SU-DHL-6 (cell line): ENCODE measurements at regions not wholly inside any gene's neighbourhood (a gene's known extent, or its start where the extent isn't known, plus 50 kb on each side); places are given as distances from the start of the nearest gene placed in this dataset.

Experiments
- H2AFZ ChIP-seq: fragments of 200-600 bp; sonication (generic); 2 replicates; pipeline ENCODE4 v1.6.1; 2014; ENCODE audit warnings: low read depth, mild to moderate bottlenecking, moderate library complexity, mixed read lengths, antibody characterized with exemption, low read length; ENCODE audit not compliant: severe bottlenecking
- H3F3A ChIP-seq: fragments of 200-600 bp; shearing (Covaris generic); 2 replicates; pipeline ENCODE4 v1.6.0; 2016; ENCODE audit warnings: antibody characterized with exemption, mild to moderate bottlenecking; ENCODE audit not compliant: insufficient read depth
- H3K27ac ChIP-seq: fragments of 200-600 bp; sonication (generic); 2 replicates; pipeline ENCODE4 v1.5.1; 2016; ENCODE audit warnings: low read depth, mild to moderate bottlenecking, low read length, moderate library complexity, mixed read lengths
- H3K27me3 ChIP-seq: fragments of 200-600 bp; sonication (generic), shearing (Covaris generic); 2 replicates; pipeline ENCODE4 v1.6.0; 2014; ENCODE audit warnings: mild to moderate bottlenecking, low read length
- H3K36me3 ChIP-seq: fragments of 200-600 bp; sonication (generic); 2 replicates; pipeline ENCODE4 v1.6.1; 2014; ENCODE audit warnings: mild to moderate bottlenecking, low read length, mixed read lengths
- H3K4me2 ChIP-seq: fragments of 300-600, 200-600 bp; shearing (Covaris generic), sonication (generic); 2 replicates; pipeline ENCODE4 v1.6.0; 2014; ENCODE audit warnings: low read length, low read depth, mild to moderate bottlenecking; ENCODE audit not compliant: poor library complexity, severe bottlenecking
- H3K4me3 ChIP-seq: fragments of 200-600 bp; sonication (generic); 2 replicates; pipeline ENCODE4 v1.5.1; 2014; ENCODE audit warnings: antibody characterized with exemption, low read length, mild to moderate bottlenecking, mixed read lengths; ENCODE audit not compliant: insufficient read depth, poor library complexity, severe bottlenecking
- H3K79me2 ChIP-seq: fragments of 200-600 bp; sonication (generic); 2 replicates; pipeline ENCODE4 v1.6.1; 2014; ENCODE audit warnings: mild to moderate bottlenecking, low read length, moderate library complexity; ENCODE audit not compliant: insufficient read depth
- H3K9ac ChIP-seq: fragments of 200-600 bp; sonication (generic); 2 replicates; pipeline ENCODE4 v1.7.0; 2014; ENCODE audit warnings: mild to moderate bottlenecking, low read length
- H3K9me2 ChIP-seq: fragments of 200-600 bp; sonication (generic); replicated peaks from 2 replicates; pipeline ENCODE4 v1.6.1; 2014; ENCODE audit warnings: low read length; ENCODE audit not compliant: insufficient read depth
- H3K9me3 ChIP-seq: fragments of 200-600 bp; sonication (generic); 2 replicates; pipeline ENCODE4 v1.6.1; 2014; ENCODE audit warnings: low read length, mixed read lengths; ENCODE audit not compliant: insufficient read depth
- H4K20me1 ChIP-seq: fragments of 200-600 bp; sonication (generic); 2 replicates; pipeline ENCODE4 v1.6.1; 2014; ENCODE audit warnings: low read depth, mild to moderate bottlenecking, antibody characterized with exemption, low read length, moderate library complexity, mixed read lengths
- EZH2phosphoT487 ChIP-seq: fragments of 200-600 bp; sonication (generic), shearing (Covaris generic); conservative IDR thresholded peaks from 2 replicates; pipeline ENCODE4 v1.6.1; 2018; ENCODE audit warnings: mild to moderate bottlenecking, antibody characterized with exemption, low read length, moderate library complexity, mixed read lengths
- TF ChIP-seq, protein P1 (sequence below): fragments of 200-600 bp; sonication (generic); IDR thresholded peaks from one replicate; pipeline ENCODE4 v1.5.1; 2017; ENCODE audit warnings: antibody characterized with exemption, mild to moderate bottlenecking, low read length, moderate library complexity; ENCODE audit not compliant: insufficient read depth, poor library complexity, severe bottlenecking

DNA sequence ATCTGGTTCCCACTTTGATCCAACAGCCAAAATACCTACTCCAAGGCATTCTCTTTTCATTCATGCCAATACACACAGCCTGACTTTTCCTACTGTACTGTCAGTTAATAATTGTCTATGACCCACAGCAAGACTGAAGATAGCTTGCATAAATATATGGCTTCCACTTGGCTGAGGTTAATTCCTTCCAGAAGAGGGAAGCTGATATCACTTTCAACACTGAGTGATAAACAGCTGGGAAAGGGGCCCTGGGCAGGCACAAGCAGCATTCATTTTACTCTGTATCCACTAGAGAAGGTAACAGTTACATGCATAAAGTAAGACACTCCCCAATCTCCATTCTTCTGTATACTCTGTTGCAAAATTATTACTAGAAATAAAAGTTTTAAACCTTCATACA is 200.2 kb upstream of the UGT8 start:
- Histone ChIP-seq H3K4me2 (no peak overlapping the region), H3K79me2 (no peaks in the 10 kb centered on the region), H3K9ac (no peak overlapping the region), H3K9me2 (no peaks in the 10 kb centered on the region), H3K27ac (no peak overlapping the region), H2AFZ (no peak overlapping the region), H3K27me3 (no peaks in the 10 kb centered on the region), H3K9me3 (no peaks in the 10 kb centered on the region), H3F3A (no peaks in the 10 kb centered on the region), H3K36me3 (no peaks in the 10 kb centered on the region), H4K20me1 (no peaks in the 10 kb centered on the region), H3K4me3 (no peak overlapping the region)
- TF ChIP-seq, protein P1, sequence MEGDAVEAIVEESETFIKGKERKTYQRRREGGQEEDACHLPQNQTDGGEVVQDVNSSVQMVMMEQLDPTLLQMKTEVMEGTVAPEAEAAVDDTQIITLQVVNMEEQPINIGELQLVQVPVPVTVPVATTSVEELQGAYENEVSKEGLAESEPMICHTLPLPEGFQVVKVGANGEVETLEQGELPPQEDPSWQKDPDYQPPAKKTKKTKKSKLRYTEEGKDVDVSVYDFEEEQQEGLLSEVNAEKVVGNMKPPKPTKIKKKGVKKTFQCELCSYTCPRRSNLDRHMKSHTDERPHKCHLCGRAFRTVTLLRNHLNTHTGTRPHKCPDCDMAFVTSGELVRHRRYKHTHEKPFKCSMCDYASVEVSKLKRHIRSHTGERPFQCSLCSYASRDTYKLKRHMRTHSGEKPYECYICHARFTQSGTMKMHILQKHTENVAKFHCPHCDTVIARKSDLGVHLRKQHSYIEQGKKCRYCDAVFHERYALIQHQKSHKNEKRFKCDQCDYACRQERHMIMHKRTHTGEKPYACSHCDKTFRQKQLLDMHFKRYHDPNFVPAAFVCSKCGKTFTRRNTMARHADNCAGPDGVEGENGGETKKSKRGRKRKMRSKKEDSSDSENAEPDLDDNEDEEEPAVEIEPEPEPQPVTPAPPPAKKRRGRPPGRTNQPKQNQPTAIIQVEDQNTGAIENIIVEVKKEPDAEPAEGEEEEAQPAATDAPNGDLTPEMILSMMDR, result no peak
- TF ChIP-seq EZH2phosphoT487, result no peak

DNA sequence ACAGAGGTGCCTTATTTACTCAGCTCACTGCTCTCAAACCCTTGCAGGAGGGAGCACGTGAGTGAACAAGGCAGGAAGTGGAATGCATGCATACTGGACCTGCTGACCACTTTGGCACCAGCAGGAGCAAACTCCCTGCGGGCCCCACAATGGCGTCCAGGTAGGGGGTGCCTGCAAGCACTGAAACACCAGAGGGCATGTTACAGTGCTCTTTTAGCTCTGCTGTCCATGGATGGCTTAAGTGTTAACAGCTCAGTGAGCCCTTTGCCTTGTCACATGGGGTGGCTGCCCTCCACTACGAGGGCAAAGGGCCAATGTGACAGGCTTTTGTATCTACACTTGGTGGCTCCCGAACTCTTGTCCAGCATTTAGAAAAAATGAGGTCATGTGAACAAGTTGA is 199.5 kb upstream of the UGT8 start:
- no peak overlapping the region for H2AFZ ChIP-seq
- H3K79me2 ChIP-seq, result no peaks in the 10 kb centered on the region
- no peaks in the 10 kb centered on the region for H3K36me3 ChIP-seq
- H3K9ac ChIP-seq, result no peak overlapping the region
- no peak overlapping the region for H3K4me3 ChIP-seq
- H3K4me2 ChIP-seq, result no peak overlapping the region
- no peaks in the 10 kb centered on the region for H4K20me1 ChIP-seq
- no peak overlapping the region for H3K27ac ChIP-seq
- H3K9me3 ChIP-seq, result no peaks in the 10 kb centered on the region
- H3F3A ChIP-seq, result no peaks in the 10 kb centered on the region
- TF ChIP-seq, protein P1, result no peak
- TF ChIP-seq EZH2phosphoT487, result no peak
- no peaks in the 10 kb centered on the region for H3K9me2 ChIP-seq
- H3K27me3 ChIP-seq, result no peaks in the 10 kb centered on the region

DNA sequence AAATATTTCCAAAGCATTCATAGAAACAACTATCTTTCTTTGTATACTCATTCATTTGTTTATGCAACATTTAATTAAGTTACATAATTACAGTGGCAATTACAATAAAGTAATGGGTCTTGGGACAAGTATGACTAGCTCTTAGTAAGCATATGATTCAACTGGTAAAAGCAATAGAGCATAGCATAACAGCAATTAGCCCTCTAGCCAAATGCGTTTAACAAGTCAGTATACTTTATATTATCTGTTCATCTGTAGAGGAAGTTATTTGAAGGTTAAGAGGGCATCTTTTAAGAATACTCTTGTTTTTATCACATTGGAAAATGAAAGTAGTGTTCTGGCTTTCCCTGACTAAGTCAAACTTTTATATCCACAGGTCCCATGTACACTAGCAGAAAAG is 198.1 kb upstream of the UGT8 start:
- TF ChIP-seq, protein P1, result no peak
- no peak for TF ChIP-seq EZH2phosphoT487
- Histone ChIP-seq H3K4me3 (no peak overlapping the region), H3K9me3 (no peaks in the 10 kb centered on the region), H3F3A (no peaks in the 10 kb centered on the region), H4K20me1 (no peaks in the 10 kb centered on the region), H3K36me3 (no peaks in the 10 kb centered on the region), H3K27me3 (no peaks in the 10 kb centered on the region), H2AFZ (no peak overlapping the region), H3K27ac (no peak overlapping the region), H3K9me2 (no peaks in the 10 kb centered on the region), H3K79me2 (no peaks in the 10 kb centered on the region), H3K4me2 (no peak overlapping the region), H3K9ac (no peak overlapping the region)

DNA sequence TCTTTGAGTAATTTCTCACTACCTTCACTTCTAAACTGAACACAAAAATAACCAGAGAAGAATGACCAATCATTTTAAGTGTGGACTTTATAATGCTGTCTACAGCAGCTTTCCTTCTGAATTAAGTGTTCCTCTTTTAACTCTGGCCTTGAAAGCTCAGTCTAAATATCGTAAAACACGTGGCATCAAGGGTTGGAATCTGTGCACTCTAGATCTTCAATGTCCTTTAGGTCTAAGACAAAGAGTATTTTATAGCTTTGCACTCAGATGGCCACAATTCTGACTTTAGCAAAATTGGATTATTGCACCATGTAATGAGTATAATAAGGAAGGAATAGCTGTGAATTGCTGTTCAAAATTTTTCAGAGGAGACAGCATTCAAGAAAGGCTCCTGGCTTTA is 197.1 kb upstream of the UGT8 start:
- no peaks in the 10 kb centered on the region for H3K9me2 ChIP-seq
- TF ChIP-seq, protein P1, result no peak
- TF ChIP-seq EZH2phosphoT487, result no peak
- no peak overlapping the region for H3K4me2 ChIP-seq
- H3K79me2 ChIP-seq, result no peaks in the 10 kb centered on the region
- no peak overlapping the region for H3K4me3 ChIP-seq
- no peaks in the 10 kb centered on the region for H4K20me1 ChIP-seq
- H3K27me3 ChIP-seq, result no peaks in the 10 kb centered on the region
- H2AFZ ChIP-seq, result no peak overlapping the region
- H3K9ac ChIP-seq, result no peak overlapping the region
- H3K9me3 ChIP-seq, result no peaks in the 10 kb centered on the region
- no peaks in the 10 kb centered on the region for H3K36me3 ChIP-seq
- H3K27ac ChIP-seq, result no peak overlapping the region
- H3F3A ChIP-seq, result no peaks in the 10 kb centered on the region
